Pancreas (tissue), 10 donors: ENCODE measurements at regions not wholly inside any gene's neighbourhood (a gene's known extent, or its start where the extent isn't known, plus 50 kb on each side); places are given as distances from the start of the nearest gene placed in this dataset.

Experiments used
- ATAC-seq, 4 donors: fragments of 200-7000 bp; cut with Tn5 transposase; one replicate each; pipeline versions ENCODE4 v1.8.0 to v1.9.1; 2020; ENCODE audit warnings: mild to moderate bottlenecking in 4 of 4, moderate library complexity in 4 of 4
- DNase-seq, 6 donors: peaks; one replicate each; pipeline ENCODE4 v3.0.0-alpha.2; 2020
- FAIRE-seq: peaks from 2 replicates; lab custom pipeline; 2012; peaks lifted over from hg19 to GRCh38; lab: Jason Lieb, UNC
- H3K27ac ChIP-seq, 4 donors: fragments of 200-600 bp; sonication (generic); 1 replicate in 3 of 4; 2 replicates in 1 of 4; pipeline versions ENCODE4 v1.5.0 to v1.8.0; 2020
- H3K27me3 ChIP-seq, 4 donors: fragments of 200-600 bp; one replicate each; pipeline ENCODE4 v1.8.0; 2021
- H3K36me3 ChIP-seq, 3 donors: fragments of 200-600 bp; sonication (generic) in 1 of 3; one replicate each; pipeline versions ENCODE4 v1.5.0 to v1.8.0; 2020 to 2021
- H3K4me1 ChIP-seq, 3 donors: fragments of 200-600 bp; one replicate each; pipeline ENCODE4 v1.8.0; 2021
- H3K4me3 ChIP-seq, 4 donors: fragments of 200-600 bp; sonication (generic) in 2 of 4; one replicate each; pipeline versions ENCODE4 v1.5.0 to v1.8.0; 2020 to 2021
- H3K9me3 ChIP-seq, 4 donors: fragments of 200-600 bp; one replicate each; pipeline ENCODE4 v1.8.0; 2021
- WGBS, 2 donors: extraction: QIAGEN DNeasy Blood & Tissue Kit; methylation state at CpG; one replicate each; pipeline ENCODE4 v1.1.7; 2013; 5-methylcytosine and 5-hydroxymethylcytosine counted together
- intact Hi-C, 3 donors: fragments of 100-400 bp; cut with DNase I; formaldehyde crosslinking; loops; one replicate each; pipeline versions ENCODE4 v1.11.1 to v1.14.2; 2022
- TF ChIP-seq, protein P1 (sequence below), 4 donors: fragments of 200-600 bp; sonication (generic) in 3 of 4; IDR thresholded peaks; one replicate each; pipeline versions ENCODE4 v1.5.0 to v1.8.0; 2021; ENCODE audit warnings: antibody characterized with exemption in 4 of 4
- donor health status: healthy with polysubstance abuse.
- donor health status: DM: no; HTN: no; CAD: no; lungs with moderate emphysema.
- donor health status: DM: no; HTN: no; CAD: no.
- donor health status: control.
- donor health status: control.
- donor health status: Bipolar disorder and iron deficiency.
- donor health status: DM: yes; HTN: yes; CAD: no.
- donor health status: DM: no; HTN: no; CAD: no.
- donor health status: DM: no; HTN: no; CAD: no.
- donor health status: DM: yes; HTN: yes; CAD: no.

DNA sequence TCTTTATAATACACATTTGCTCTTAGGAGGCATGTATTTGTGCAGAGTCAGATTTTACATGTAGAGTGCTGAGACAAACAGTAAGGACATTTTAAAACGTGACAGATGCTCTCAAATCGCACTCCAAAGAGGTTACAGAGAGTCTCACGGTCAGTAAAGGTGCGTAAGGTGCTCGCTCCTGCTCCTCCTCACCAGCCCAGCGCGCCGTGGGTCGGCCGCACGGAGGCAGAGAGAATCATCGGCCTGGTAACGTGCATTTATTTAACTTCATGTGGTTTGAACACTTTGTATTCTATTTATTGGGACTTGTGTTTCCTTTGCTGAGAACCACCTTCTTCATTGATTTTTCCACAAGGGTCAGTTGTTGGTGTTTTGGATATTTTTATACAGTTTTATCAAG lies 900.1 kb downstream of the BRD1 start:
- Histone ChIP-seq H3K4me3 (no peak overlapping the region), H3K36me3 (no peaks in the 10 kb centered on the region), H3K27me3 (no peaks in the 10 kb centered on the region), H3K4me1 (no peaks in the 10 kb centered on the region), H3K27ac (no peak overlapping the region), H3K9me3 (no peaks in the 10 kb centered on the region)
- FAIRE-seq (no peak), DNase-seq (no peak), ATAC-seq (no peak)
- intact Hi-C loops: no loop called here
- 57 to 73% methylated on average over 13 of the region's 13 CpGs for WGBS, 2 donors
- TF ChIP-seq, protein P1, sequence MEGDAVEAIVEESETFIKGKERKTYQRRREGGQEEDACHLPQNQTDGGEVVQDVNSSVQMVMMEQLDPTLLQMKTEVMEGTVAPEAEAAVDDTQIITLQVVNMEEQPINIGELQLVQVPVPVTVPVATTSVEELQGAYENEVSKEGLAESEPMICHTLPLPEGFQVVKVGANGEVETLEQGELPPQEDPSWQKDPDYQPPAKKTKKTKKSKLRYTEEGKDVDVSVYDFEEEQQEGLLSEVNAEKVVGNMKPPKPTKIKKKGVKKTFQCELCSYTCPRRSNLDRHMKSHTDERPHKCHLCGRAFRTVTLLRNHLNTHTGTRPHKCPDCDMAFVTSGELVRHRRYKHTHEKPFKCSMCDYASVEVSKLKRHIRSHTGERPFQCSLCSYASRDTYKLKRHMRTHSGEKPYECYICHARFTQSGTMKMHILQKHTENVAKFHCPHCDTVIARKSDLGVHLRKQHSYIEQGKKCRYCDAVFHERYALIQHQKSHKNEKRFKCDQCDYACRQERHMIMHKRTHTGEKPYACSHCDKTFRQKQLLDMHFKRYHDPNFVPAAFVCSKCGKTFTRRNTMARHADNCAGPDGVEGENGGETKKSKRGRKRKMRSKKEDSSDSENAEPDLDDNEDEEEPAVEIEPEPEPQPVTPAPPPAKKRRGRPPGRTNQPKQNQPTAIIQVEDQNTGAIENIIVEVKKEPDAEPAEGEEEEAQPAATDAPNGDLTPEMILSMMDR (IDR thresholded peaks at IDR 0.05): no peak

DNA sequence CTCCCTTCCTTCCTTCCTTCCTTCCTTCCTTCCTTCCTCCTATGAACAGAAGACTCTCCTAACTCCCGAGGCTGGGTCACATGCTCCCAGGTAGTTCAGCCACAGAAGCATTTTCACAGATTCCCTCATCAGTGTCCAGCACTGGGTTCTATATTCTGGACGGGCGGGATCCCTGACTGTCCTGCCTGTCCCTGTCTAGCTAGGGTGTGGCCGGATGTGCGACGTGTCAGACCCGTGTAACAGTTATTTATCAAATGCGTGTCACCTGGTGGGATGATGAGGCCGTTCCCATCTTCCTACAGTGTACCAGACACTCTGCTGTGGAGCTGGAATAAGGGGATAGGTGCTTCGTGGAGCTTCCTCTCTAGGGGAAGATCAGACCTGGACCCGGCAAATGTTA lies 901.0 kb downstream of the BRD1 start:
- ATAC-seq (no peak), FAIRE-seq (no peak), DNase-seq (no peak)
- H3K36me3 ChIP-seq: no peaks in the 10 kb centered on the region
- H3K27ac ChIP-seq: no peak overlapping the region
- TF ChIP-seq, protein P1 (IDR thresholded peaks at IDR 0.05): no peak
- H3K4me1 ChIP-seq: no peaks in the 10 kb centered on the region
- no peak overlapping the region for H3K4me3 ChIP-seq
- 35 to 41% methylated on average over 10 to 11 of the region's 11 CpGs for WGBS, 2 donors
- intact Hi-C loops: no loop called here
- no peaks in the 10 kb centered on the region for H3K9me3 ChIP-seq
- no peaks in the 10 kb centered on the region for H3K27me3 ChIP-seq

DNA sequence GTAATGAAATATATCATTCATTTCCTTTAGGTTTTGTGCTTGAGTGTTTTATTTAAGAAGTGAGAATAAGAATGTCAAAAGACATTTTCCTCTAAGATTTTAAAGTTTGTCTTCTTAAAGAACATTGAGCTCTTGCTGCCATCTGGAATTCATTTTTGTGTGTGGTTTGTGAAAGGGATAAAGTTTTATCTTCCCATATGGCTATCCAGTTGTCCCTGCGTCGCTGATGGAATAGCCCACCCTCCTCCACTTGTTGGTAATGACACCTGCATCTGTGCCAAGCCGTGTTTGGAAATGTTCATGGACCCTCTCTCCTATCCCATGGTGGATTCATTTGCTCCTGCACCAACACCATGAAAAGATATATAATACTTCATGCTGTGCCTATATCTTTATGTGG lies 901.5 kb downstream of the BRD1 start:
- TF ChIP-seq, protein P1 (IDR thresholded peaks at IDR 0.05): no peak
- H3K9me3 ChIP-seq: no peaks in the 10 kb centered on the region

DNA sequence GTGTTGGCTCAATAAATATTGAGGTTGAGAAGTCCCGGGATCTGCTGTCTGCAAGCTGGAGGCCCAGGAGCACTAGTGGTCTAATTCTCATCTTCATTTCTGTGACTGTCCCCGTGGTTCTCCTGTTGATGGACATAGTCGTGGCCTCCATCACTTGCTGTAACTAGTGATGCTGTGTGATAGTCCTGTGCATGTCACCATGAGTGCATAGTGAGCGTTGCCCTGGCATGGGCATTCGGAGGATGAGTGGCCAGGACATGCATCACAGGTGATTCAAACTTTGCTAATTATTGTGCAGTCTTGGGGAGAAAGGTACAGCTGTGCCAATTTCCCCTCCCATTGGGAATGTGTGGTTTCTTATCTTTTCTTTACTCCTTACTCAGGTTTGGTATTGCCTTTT lies 902.2 kb downstream of the BRD1 start:
- FAIRE-seq (no peak), ATAC-seq (no peak), DNase-seq (no peak)
- H3K9me3 ChIP-seq: no peaks in the 10 kb centered on the region
- H3K4me1 ChIP-seq: no peaks in the 10 kb centered on the region
- WGBS, 2 donors: 58 to 66% methylated on average over 5 of the region's 5 CpGs
- intact Hi-C loops: no loop called here
- no peak overlapping the region for H3K4me3 ChIP-seq
- no peaks in the 10 kb centered on the region for H3K27me3 ChIP-seq
- TF ChIP-seq, protein P1 (IDR thresholded peaks at IDR 0.05): no peak
- no peak overlapping the region for H3K27ac ChIP-seq
- no peaks in the 10 kb centered on the region for H3K36me3 ChIP-seq

More for the DNA sequence above, 901.5 kb downstream of the BRD1 start:
- no peaks in the 10 kb centered on the region for H3K4me1 ChIP-seq
- intact Hi-C loops: no loop called here
- no peaks in the 10 kb centered on the region for H3K27me3 ChIP-seq
- FAIRE-seq (no peak), ATAC-seq (no peak), DNase-seq (no peak)
- no peak overlapping the region for H3K27ac ChIP-seq
- WGBS, 2 donors: 55 to 80% methylated on average over 3 of the region's 3 CpGs
- no peaks in the 10 kb centered on the region for H3K36me3 ChIP-seq
- no peak overlapping the region for H3K4me3 ChIP-seq

DNA sequence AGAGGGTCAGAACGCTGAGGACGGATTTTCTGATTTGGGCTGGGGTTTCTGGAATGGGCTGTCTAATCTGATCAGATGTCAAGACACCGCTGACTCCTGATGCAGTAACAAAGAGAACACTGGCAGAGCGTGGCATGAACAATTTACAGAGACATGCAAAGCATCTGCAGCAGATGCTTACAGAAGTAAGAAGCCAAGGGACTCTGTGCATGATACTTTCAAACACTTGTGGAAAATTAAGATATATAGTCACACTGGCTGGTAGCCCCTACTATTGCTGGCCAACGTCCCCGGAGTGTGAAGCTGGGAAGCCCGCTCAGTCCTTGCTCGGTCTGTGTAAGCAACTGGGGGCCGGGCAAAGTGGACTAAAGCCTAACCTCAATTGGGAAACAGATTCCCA lies 903.7 kb downstream of the BRD1 start:
- ATAC-seq (no peak), DNase-seq (no peak), FAIRE-seq (no peak)
- H3K36me3 ChIP-seq: no peaks in the 10 kb centered on the region
- no peak overlapping the region for H3K27ac ChIP-seq
- no peaks in the 10 kb centered on the region for H3K4me1 ChIP-seq
- 61 to 77% methylated on average over 9 of the region's 9 CpGs for WGBS, 2 donors
- no peak overlapping the region for H3K4me3 ChIP-seq
- no peaks in the 10 kb centered on the region for H3K27me3 ChIP-seq
- no peaks in the 10 kb centered on the region for H3K9me3 ChIP-seq
- intact Hi-C loops: no loop called here
- TF ChIP-seq, protein P1 (IDR thresholded peaks at IDR 0.05): no peak
